ENCODE measurements at regions not wholly inside any gene's neighbourhood (a gene's known extent, or its start where the extent isn't known, plus 50 kb on each side); places are given as distances from the start of the nearest gene placed in this dataset.

DNA sequence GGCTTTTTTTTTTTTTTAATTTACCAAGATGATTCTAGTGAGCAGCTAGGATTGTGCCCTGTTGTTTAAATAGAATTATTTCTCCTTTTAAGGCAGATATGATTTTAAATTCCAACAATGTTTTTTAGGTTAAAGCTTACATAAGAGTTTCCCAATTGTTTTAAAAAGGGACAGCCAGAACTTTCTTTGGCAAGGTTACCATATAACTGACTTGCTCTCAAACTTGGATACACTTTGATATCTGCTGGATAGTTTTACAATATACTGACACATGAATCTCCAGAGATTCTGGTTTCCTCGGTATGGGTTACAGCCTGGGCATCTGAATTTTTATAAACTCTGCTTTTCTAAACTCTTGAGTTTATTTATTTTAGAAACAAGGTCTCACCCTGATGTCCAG lies 134.3 kb upstream of the GADL1 start:
- H3K36me3 ChIP-seq (ENCODE audit: control insufficient read depth in 2 of 2, extremely low read depth in 1 of 2, insufficient read depth in 2 of 2, low read length in 2 of 2) = no peaks in the 10 kb centered on the region
- POLR2A ChIA-PET = no interaction called here
- no peaks in the 10 kb centered on the region for H3K4me1 ChIP-seq (ENCODE audit: control insufficient read depth, extremely low read depth, insufficient read depth, low read length)
- H3K4me2 ChIP-seq (ENCODE audit: insufficient read depth, low read length) = no peak overlapping the region
- TF ChIP-seq FOS (IDR thresholded peaks at IDR 0.05; ENCODE audit: borderline replicate concordance, insufficient read depth, low read length) = no peak
- no peak for TF ChIP-seq MYC (IDR thresholded peaks at IDR 0.05; ENCODE audit: low read depth, low read length)
- H3K27ac ChIP-seq (ENCODE audit: insufficient read depth, low read depth, low read length) = no peak overlapping the region
- H3K79me2 ChIP-seq (ENCODE audit: control insufficient read depth, insufficient read depth, low read length) = no peaks in the 10 kb centered on the region
- FAIRE-seq (no peak), DNase-seq (ENCODE audit: low read depth, low spot score) (no peak)
- intact Hi-C loops (cut with micrococcal nuclease) = no loop called here
- dilution Hi-C loops (cut with MboI; ENCODE audit: extremely low pct_ligation_motif_present, low sequenced_read_pairs) = no loop called here
- CTCF ChIA-PET = no interaction called here
- H3K27me3 ChIP-seq (ENCODE audit: control insufficient read depth in 2 of 2, insufficient read depth in 2 of 2, low read length in 2 of 2) = peaks cover 0 to 2% of the 10 kb centered on the region in 2 experiments
- no peak overlapping the region for H3K9ac ChIP-seq (replicated peaks; ENCODE audit: extremely low read depth, insufficient read depth, low read length)
- no peak overlapping the region for H2AFZ ChIP-seq (ENCODE audit: low read depth, low read length)
- no peaks in the 10 kb centered on the region for H3K9me1 ChIP-seq (replicated peaks; ENCODE audit: control insufficient read depth, extremely low read depth, insufficient read depth, low read length)
- H4K20me1 ChIP-seq (replicated peaks; ENCODE audit: control insufficient read depth, extremely low read depth, insufficient read depth, low read length) = no peaks in the 10 kb centered on the region
- BruUV-seq (replicated peaks) = no TSS peak
- no peak overlapping the region for H3K4me3 ChIP-seq (replicated peaks in 1 of 3; ENCODE audit: insufficient read depth in 1 of 3, low read depth in 1 of 3, low read length in 3 of 3)
- H3K9me3 ChIP-seq (replicated peaks; ENCODE audit: control insufficient read depth, insufficient read depth, low read length) = no peaks in the 10 kb centered on the region

DNA sequence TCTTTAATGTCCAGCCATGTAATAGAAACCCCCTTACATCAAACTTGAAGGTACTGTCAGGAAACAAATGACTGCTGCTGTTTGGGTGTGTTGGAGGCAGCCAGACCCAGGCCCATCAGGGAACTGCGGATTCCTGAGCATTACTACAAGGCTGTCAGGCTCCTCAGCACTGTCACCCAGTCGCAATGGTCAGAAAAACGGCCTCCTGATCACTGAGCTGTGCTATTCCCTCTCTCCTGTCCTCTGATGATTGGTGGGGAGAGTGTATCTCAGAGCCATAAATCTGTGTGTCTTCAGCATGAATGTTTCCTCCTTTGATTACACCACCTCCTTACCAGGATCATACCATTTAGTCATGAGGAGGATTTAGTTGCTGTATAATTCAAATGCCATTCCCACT lies 135.2 kb upstream of the GADL1 start:
- peaks cover 0 to 2% of the 10 kb centered on the region in 2 experiments for H3K27me3 ChIP-seq (ENCODE audit: control insufficient read depth in 2 of 2, insufficient read depth in 2 of 2, low read length in 2 of 2)
- intact Hi-C loops (cut with micrococcal nuclease) (no loop called here), dilution Hi-C loops (cut with MboI; ENCODE audit: extremely low pct_ligation_motif_present, low sequenced_read_pairs) (no loop called here)
- H3K9me1 ChIP-seq (replicated peaks; ENCODE audit: control insufficient read depth, extremely low read depth, insufficient read depth, low read length) = no peaks in the 10 kb centered on the region
- no peaks in the 10 kb centered on the region for H3K36me3 ChIP-seq (ENCODE audit: control insufficient read depth in 2 of 2, extremely low read depth in 1 of 2, insufficient read depth in 2 of 2, low read length in 2 of 2)
- H3K4me3 ChIP-seq (replicated peaks in 1 of 3; ENCODE audit: insufficient read depth in 1 of 3, low read depth in 1 of 3, low read length in 3 of 3) = no peak overlapping the region
- no peaks in the 10 kb centered on the region for H3K4me1 ChIP-seq (ENCODE audit: control insufficient read depth, extremely low read depth, insufficient read depth, low read length)
- ChIA-PET POLR2A (no interaction called here), CTCF (no interaction called here)
- no TSS peak for BruUV-seq (replicated peaks)
- H3K79me2 ChIP-seq (ENCODE audit: control insufficient read depth, insufficient read depth, low read length) = no peaks in the 10 kb centered on the region
- DNase-seq (ENCODE audit: low read depth, low spot score) = no peak
- H2AFZ ChIP-seq (ENCODE audit: low read depth, low read length) = no peak overlapping the region
- no peak overlapping the region for H3K4me2 ChIP-seq (ENCODE audit: insufficient read depth, low read length)
- H4K20me1 ChIP-seq (replicated peaks; ENCODE audit: control insufficient read depth, extremely low read depth, insufficient read depth, low read length) = no peaks in the 10 kb centered on the region
- TF ChIP-seq FOS (IDR thresholded peaks at IDR 0.05; ENCODE audit: borderline replicate concordance, insufficient read depth, low read length) = no peak
- TF ChIP-seq MYC (IDR thresholded peaks at IDR 0.05; ENCODE audit: low read depth, low read length) = no peak
- TF ChIP-seq POLR2A (IDR thresholded peaks at IDR 0.05; ENCODE audit: low read depth, low read length) = no peak
- no peak for TF ChIP-seq JUN (IDR thresholded peaks at IDR 0.05; ENCODE audit: borderline replicate concordance, insufficient read depth, insufficient read length, low read depth)
- H3K9ac ChIP-seq (replicated peaks; ENCODE audit: extremely low read depth, insufficient read depth, low read length) = no peak overlapping the region
- no peaks in the 10 kb centered on the region for H3K9me3 ChIP-seq (replicated peaks; ENCODE audit: control insufficient read depth, insufficient read depth, low read length)
- no peak overlapping the region for H3K27ac ChIP-seq (ENCODE audit: insufficient read depth, low read depth, low read length)
- no peak for FAIRE-seq

All from endothelial cell of umbilical vein (primary cell).